ENCODE measurements at regions not wholly inside any gene's neighbourhood (a gene's known extent, or its start where the extent isn't known, plus 50 kb on each side); places are given as distances from the start of the nearest gene placed in this dataset.

DNA sequence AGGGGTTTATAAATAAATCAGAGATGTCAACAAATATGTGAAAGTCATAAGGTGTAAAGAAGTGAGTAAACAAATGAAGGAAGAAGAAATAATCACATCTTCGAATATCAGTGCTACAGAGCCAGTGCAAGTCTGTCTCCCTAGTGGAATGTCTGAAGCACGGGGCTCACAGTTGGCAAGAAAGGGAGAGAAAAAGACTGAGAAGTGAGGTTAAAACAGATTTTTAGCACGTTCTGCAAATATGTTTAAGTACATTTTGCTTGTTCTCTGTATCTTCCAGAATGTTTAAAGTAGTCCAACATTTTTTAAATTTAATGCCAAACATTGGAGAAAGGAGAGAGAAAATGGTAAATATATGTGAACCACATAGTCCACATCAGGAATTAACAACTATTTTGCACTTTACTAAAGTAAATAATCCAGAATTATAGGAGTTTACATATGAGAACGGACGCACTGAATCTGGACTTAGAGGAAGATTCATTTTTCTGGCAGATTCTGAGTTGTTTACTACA, 682.4 kb downstream of the LTN1 start:
- POLR2A ChIA-PET, result interaction anchor here (0.7 to 1.1 kb wide), 2 partner anchors 22 to 85 kb away, joined by 3 to 4 read pairs; no protein-coding TSS in a partner anchor
- H3K36me3 Mint-ChIP-seq (ENCODE audit: insufficient read depth, unreplicated experiment), result no peaks in the 10 kb centered on the region
- TF ChIP-seq CTCF (IDR thresholded peaks at IDR 0.05; ENCODE audit: unreplicated experiment), result no peak
- no peaks in the 10 kb centered on the region for H3K27me3 Mint-ChIP-seq (ENCODE audit: insufficient read depth, unreplicated experiment)
- H3K9me3 Mint-ChIP-seq (ENCODE audit: unreplicated experiment), result peaks cover 13% of the 10 kb centered on the region
- no peak for DNase-seq (ENCODE audit: unreplicated experiment)
- CTCF ChIA-PET, result no interaction called here
- intact Hi-C loops (cut with micrococcal nuclease), result no loop called here
- no TSS peak for BruUV-seq (replicated peaks)
- peaks cover 18% of the 10 kb centered on the region for H3K4me1 Mint-ChIP-seq (ENCODE audit: insufficient read depth, unreplicated experiment)
- no peak overlapping the region for H3K27ac Mint-ChIP-seq (ENCODE audit: low read depth, unreplicated experiment)
- no peak overlapping the region for H3K4me3 Mint-ChIP-seq (ENCODE audit: unreplicated experiment)

DNA sequence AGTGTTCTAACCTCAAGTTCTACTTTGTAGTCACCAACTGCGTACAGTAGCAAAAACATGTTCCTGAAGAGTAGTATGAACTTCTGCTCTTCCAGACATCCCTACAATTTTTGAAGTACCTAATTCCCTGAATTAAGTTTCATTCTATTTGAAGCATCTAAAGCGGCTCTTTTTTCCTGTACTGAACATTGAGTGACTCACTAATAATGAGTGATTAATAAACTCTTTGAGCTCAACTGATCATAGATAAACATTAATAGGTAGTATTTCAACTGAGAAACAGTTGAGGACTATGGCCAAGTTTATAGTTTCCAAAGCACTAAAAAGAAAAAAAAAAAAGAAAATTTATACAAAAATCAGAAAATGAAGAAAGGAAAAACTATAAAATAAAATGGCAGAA, 683.1 kb downstream of the LTN1 start:
- POLR2A ChIA-PET, result no interaction called here
- H3K9me3 Mint-ChIP-seq (ENCODE audit: unreplicated experiment), result peaks cover 13% of the 10 kb centered on the region

DNA sequence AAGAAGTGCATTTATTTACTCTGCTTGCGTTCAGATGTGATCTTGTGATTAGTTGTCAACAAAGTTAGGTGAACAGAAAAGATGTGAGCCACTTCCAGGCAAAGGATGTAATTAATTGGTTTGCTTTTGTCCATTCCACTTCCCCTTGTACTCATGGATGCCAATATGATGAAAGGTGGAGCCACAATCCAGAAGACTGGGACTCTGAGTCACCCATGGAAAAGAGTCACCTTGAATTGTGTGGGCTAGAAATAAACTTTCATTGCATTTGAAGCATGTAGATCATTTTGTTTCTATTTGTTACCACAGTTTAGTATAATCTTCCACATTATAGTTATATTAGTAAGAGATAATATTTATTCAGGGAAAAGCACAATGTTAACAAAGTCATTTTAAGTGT, 684.2 kb downstream of the LTN1 start:
- no peak for TF ChIP-seq CTCF (IDR thresholded peaks at IDR 0.05; ENCODE audit: unreplicated experiment)
- no TSS peak for BruUV-seq (replicated peaks)
- peaks cover 13% of the 10 kb centered on the region for H3K9me3 Mint-ChIP-seq (ENCODE audit: unreplicated experiment)
- POLR2A ChIA-PET, result no interaction called here
- CTCF ChIA-PET, result interaction anchor here (0.7 to 1.0 kb wide), 2 partner anchors 28 to 436 kb away, joined by 3 to 4 read pairs; no protein-coding TSS in a partner anchor
- DNase-seq (ENCODE audit: unreplicated experiment), result peak; percentile 35
- peaks cover 18% of the 10 kb centered on the region for H3K4me1 Mint-ChIP-seq (ENCODE audit: insufficient read depth, unreplicated experiment)
- intact Hi-C loops (cut with micrococcal nuclease), result no loop called here
- H3K27ac Mint-ChIP-seq (ENCODE audit: low read depth, unreplicated experiment), result no peak overlapping the region
- no peaks in the 10 kb centered on the region for H3K27me3 Mint-ChIP-seq (ENCODE audit: insufficient read depth, unreplicated experiment)
- no peaks in the 10 kb centered on the region for H3K36me3 Mint-ChIP-seq (ENCODE audit: insufficient read depth, unreplicated experiment)
- no peak overlapping the region for H3K4me3 Mint-ChIP-seq (ENCODE audit: unreplicated experiment)

More for the DNA sequence above, 683.1 kb downstream of the LTN1 start:
- BruUV-seq (replicated peaks), result no TSS peak
- H3K4me1 Mint-ChIP-seq (ENCODE audit: insufficient read depth, unreplicated experiment), result peaks cover 18% of the 10 kb centered on the region
- DNase-seq (ENCODE audit: unreplicated experiment), result no peak
- H3K27ac Mint-ChIP-seq (ENCODE audit: low read depth, unreplicated experiment), result no peak overlapping the region
- no peak for TF ChIP-seq CTCF (IDR thresholded peaks at IDR 0.05; ENCODE audit: unreplicated experiment)
- H3K27me3 Mint-ChIP-seq (ENCODE audit: insufficient read depth, unreplicated experiment), result no peaks in the 10 kb centered on the region
- CTCF ChIA-PET, result interaction anchor here (0.8 kb wide), 1 partner anchor 432 kb away, joined by 3 read pairs; no protein-coding TSS in a partner anchor
- H3K4me3 Mint-ChIP-seq (ENCODE audit: unreplicated experiment), result no peak overlapping the region
- H3K36me3 Mint-ChIP-seq (ENCODE audit: insufficient read depth, unreplicated experiment), result no peaks in the 10 kb centered on the region
- intact Hi-C loops (cut with micrococcal nuclease), result no loop called here

GRCh38 chr21:28299946-28300345, 692.7 kb downstream of the LTN1 start:
- POLR2A ChIA-PET, result interaction anchor here (0.6 kb wide), 1 partner anchor 7 kb away, joined by 3 read pairs; no protein-coding TSS in a partner anchor
- H3K27ac Mint-ChIP-seq (ENCODE audit: low read depth, unreplicated experiment), result no peak overlapping the region
- TF ChIP-seq CTCF (IDR thresholded peaks at IDR 0.05; ENCODE audit: unreplicated experiment), result no peak
- no peak overlapping the region for H3K4me3 Mint-ChIP-seq (ENCODE audit: unreplicated experiment)
- BruUV-seq (replicated peaks), result no TSS peak
- no peaks in the 10 kb centered on the region for H3K36me3 Mint-ChIP-seq (ENCODE audit: insufficient read depth, unreplicated experiment)
- no peaks in the 10 kb centered on the region for H3K4me1 Mint-ChIP-seq (ENCODE audit: insufficient read depth, unreplicated experiment)
- no peaks in the 10 kb centered on the region for H3K27me3 Mint-ChIP-seq (ENCODE audit: insufficient read depth, unreplicated experiment)
- intact Hi-C loops (cut with micrococcal nuclease), result no loop called here
- CTCF ChIA-PET, result no interaction called here
- no peaks in the 10 kb centered on the region for H3K9me3 Mint-ChIP-seq (ENCODE audit: unreplicated experiment)
- no peak for DNase-seq (ENCODE audit: unreplicated experiment)

Measured in MCF 10A (cell line).